ENCODE measurements at regions not wholly inside any gene's neighbourhood (a gene's known extent, or its start where the extent isn't known, plus 50 kb on each side); places are given as distances from the start of the nearest gene placed in this dataset.

DNA sequence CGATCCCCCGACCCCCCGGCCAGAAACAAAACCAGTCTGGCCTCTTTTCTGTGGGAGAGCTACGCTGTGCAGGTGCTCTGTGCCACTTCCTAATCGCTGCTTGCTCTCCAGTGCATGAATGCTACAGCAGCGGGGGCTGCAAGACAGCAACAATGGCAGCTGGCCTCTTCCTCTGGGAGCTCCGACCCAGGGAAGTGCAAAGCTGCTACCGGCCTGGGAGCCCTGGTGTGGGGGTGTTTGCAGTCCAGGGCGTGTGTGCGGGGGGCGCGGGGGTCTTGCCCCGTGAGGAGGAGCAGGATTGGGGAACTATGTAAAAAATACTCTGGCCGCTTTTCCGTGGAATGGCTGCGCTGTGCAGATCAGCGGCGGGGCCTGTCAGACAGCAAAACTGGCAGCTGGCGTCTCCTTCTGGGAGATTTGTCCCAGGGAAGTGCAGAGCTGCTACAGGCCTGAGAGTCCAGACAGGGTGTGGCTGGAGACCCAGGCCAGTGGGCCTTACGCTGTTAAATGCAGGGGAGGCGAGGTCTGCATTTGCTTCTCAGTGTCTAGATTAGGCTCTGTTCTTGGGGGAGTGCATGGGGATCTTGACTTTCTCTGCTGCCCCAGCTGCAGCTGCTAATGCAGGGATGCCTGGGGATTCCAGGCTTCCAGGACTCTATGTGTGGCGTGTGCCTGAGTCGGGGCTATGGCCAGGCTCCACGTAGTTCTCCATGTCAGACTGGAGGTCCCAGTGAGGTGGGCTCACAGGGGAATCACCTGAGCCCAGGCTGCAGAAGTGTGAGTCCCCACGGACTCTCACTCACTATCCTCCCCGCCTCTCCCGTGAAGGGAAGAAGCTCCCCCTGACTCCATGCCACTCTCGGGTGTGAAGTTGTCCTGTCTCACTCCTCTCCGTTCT lies 344.5 kb downstream of the AEBP2 start:
- Histone ChIP-seq H3K36me3 (ENCODE audit: control insufficient read depth, insufficient read depth, low read length) (no peaks in the 10 kb centered on the region), H2AFZ (no peak overlapping the region), H3K9ac (no peak overlapping the region), H3K4me2 (ENCODE audit: low read length) (no peak overlapping the region), H3K9me3 (ENCODE audit: control insufficient read depth, low read length) (no peaks in the 10 kb centered on the region), H3K27ac (no peak overlapping the region), H3K79me2 (no peaks in the 10 kb centered on the region), H3K4me1 (no peaks in the 10 kb centered on the region), H3K4me3 (ENCODE audit: low read depth, low read length) (no peak overlapping the region), H3K27me3 (ENCODE audit: control insufficient read depth, insufficient read depth, low read length) (no peaks in the 10 kb centered on the region)
- TF ChIP-seq, protein P1, sequence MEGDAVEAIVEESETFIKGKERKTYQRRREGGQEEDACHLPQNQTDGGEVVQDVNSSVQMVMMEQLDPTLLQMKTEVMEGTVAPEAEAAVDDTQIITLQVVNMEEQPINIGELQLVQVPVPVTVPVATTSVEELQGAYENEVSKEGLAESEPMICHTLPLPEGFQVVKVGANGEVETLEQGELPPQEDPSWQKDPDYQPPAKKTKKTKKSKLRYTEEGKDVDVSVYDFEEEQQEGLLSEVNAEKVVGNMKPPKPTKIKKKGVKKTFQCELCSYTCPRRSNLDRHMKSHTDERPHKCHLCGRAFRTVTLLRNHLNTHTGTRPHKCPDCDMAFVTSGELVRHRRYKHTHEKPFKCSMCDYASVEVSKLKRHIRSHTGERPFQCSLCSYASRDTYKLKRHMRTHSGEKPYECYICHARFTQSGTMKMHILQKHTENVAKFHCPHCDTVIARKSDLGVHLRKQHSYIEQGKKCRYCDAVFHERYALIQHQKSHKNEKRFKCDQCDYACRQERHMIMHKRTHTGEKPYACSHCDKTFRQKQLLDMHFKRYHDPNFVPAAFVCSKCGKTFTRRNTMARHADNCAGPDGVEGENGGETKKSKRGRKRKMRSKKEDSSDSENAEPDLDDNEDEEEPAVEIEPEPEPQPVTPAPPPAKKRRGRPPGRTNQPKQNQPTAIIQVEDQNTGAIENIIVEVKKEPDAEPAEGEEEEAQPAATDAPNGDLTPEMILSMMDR (IDR thresholded peaks at IDR 0.05): no peak

GRCh38 chr12:19792028-19792427 lies 352.7 kb downstream of the AEBP2 start:
- H3K9ac ChIP-seq: no peak overlapping the region
- H3K9me3 ChIP-seq (ENCODE audit: control insufficient read depth, low read length): no peaks in the 10 kb centered on the region
- H2AFZ ChIP-seq: no peak overlapping the region
- no peaks in the 10 kb centered on the region for H3K27me3 ChIP-seq (ENCODE audit: control insufficient read depth, insufficient read depth, low read length)
- H3K27ac ChIP-seq: no peak overlapping the region
- no peaks in the 10 kb centered on the region for H3K79me2 ChIP-seq
- H3K4me1 ChIP-seq: no peaks in the 10 kb centered on the region
- H3K4me2 ChIP-seq (ENCODE audit: low read length): no peak overlapping the region
- no peak overlapping the region for H3K4me3 ChIP-seq (ENCODE audit: low read depth, low read length)
- TF ChIP-seq, protein P1 (IDR thresholded peaks at IDR 0.05): no peak
- H3K36me3 ChIP-seq (ENCODE audit: control insufficient read depth, insufficient read depth, low read length): no peaks in the 10 kb centered on the region

DNA sequence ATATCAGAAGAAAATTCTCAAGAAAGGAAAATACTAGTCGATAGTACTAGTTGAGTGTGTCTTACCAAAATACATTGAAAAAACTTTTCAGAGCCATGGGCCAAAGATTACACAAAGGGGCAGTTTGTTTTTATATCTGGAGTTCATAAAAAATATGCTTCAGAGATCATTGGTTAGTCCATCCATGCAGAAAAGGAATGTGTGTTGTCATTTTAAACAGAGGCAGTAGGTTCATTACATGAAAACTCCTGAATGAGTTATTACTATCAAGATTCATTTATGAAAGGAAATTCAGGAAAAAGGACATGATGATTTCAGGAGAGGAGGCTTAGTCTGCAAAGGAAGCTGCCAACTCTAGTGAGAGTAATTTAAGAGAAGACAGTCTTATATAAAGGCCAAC lies 354.8 kb downstream of the AEBP2 start:
- Histone ChIP-seq H3K9ac (no peak overlapping the region), H3K4me1 (no peaks in the 10 kb centered on the region), H3K4me3 (ENCODE audit: low read depth, low read length) (no peak overlapping the region), H3K27me3 (ENCODE audit: control insufficient read depth, insufficient read depth, low read length) (no peaks in the 10 kb centered on the region), H3K4me2 (ENCODE audit: low read length) (no peak overlapping the region), H3K9me3 (ENCODE audit: control insufficient read depth, low read length) (no peaks in the 10 kb centered on the region), H2AFZ (no peak overlapping the region), H3K36me3 (ENCODE audit: control insufficient read depth, insufficient read depth, low read length) (no peaks in the 10 kb centered on the region), H3K79me2 (no peaks in the 10 kb centered on the region), H3K27ac (no peak overlapping the region)
- TF ChIP-seq, protein P1 (IDR thresholded peaks at IDR 0.05): no peak

DNA sequence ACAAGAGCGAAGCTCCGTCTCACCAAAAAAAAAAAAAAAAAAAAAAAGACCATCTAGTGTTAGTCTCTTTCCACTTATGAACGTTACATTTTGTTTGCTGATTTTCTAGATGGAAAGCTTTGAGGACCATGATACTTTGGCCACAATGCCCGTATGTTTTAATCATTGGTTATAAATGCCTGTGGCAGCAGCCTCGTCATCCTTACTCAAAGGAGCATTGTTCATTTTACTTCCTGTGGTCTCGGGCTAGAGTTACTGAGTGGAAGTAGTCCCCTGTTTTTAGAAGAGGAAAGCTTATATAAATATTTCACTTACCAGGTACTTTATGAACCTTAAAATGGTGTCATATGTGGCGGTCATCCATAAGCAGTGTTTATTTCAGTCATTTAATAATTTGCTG lies 359.9 kb downstream of the AEBP2 start:
- no peaks in the 10 kb centered on the region for H3K27me3 ChIP-seq (ENCODE audit: control insufficient read depth, insufficient read depth, low read length)
- H3K9ac ChIP-seq: no peak overlapping the region
- no peaks in the 10 kb centered on the region for H3K9me3 ChIP-seq (ENCODE audit: control insufficient read depth, low read length)
- no peaks in the 10 kb centered on the region for H3K4me1 ChIP-seq
- H3K79me2 ChIP-seq: no peaks in the 10 kb centered on the region
- no peak overlapping the region for H3K27ac ChIP-seq
- no peak overlapping the region for H2AFZ ChIP-seq
- H3K36me3 ChIP-seq (ENCODE audit: control insufficient read depth, insufficient read depth, low read length): no peaks in the 10 kb centered on the region
- H3K4me2 ChIP-seq (ENCODE audit: low read length): no peak overlapping the region
- TF ChIP-seq, protein P1 (IDR thresholded peaks at IDR 0.05): no peak
- H3K4me3 ChIP-seq (ENCODE audit: low read depth, low read length): no peak overlapping the region

Data from parathyroid adenoma (tissue), 2 donors.